ENCODE measurements at regions not wholly inside any gene's neighbourhood (a gene's known extent, or its start where the extent isn't known, plus 50 kb on each side); places are given as distances from the start of the nearest gene placed in this dataset.
"Not testable (repeated sequence)": the region's sequence is repeated elsewhere in the genome, so short reads cannot be mapped to it uniquely, and the experiment has no call there.

- DNase-seq (ENCODE audit: low read depth in 4 of 4, low spot score in 3 of 4), result no peak
Observed at GRCh38 chr10:80697926-80698325, 160.2 kb downstream of the SH2D4B start.

GRCh38 chr10:80699602-80700039 lies 161.9 kb downstream of the SH2D4B start:
- peak; percentile 63 to 68 (median 68) for DNase-seq (ENCODE audit: low read depth in 4 of 4, low spot score in 3 of 4)

GRCh38 chr10:80700252-80700651 lies 162.6 kb downstream of the SH2D4B start:
- DNase-seq (ENCODE audit: low read depth in 4 of 4, low spot score in 3 of 4), result no peak

GRCh38 chr10:80700760-80701444 lies 163.2 kb downstream of the SH2D4B start:
- no peak for DNase-seq (ENCODE audit: low read depth in 4 of 4, low spot score in 3 of 4)

- DNase-seq (ENCODE audit: low read depth in 4 of 4, low spot score in 3 of 4), result no peak
Observed at GRCh38 chr10:80701706-80702105, 164.0 kb downstream of the SH2D4B start.

GRCh38 chr10:80702143-80702542 lies 164.4 kb downstream of the SH2D4B start:
- peak in 1 of 4 donors; percentile 24 for DNase-seq (ENCODE audit: low read depth in 4 of 4, low spot score in 3 of 4)

GRCh38 chr10:80705899-80706298 lies 168.2 kb downstream of the SH2D4B start:
- DNase-seq (ENCODE audit: low read depth in 4 of 4, low spot score in 3 of 4), result no peak

- no peak for DNase-seq (ENCODE audit: low read depth in 4 of 4, low spot score in 3 of 4)
Observed at GRCh38 chr10:80708185-80708584, 170.5 kb downstream of the SH2D4B start.

- no peak for DNase-seq (ENCODE audit: low read depth in 4 of 4, low spot score in 3 of 4)
Observed at GRCh38 chr10:80708808-80709207, 171.1 kb downstream of the SH2D4B start.

GRCh38 chr10:80709866-80710265 lies 172.2 kb downstream of the SH2D4B start:
- no peak for DNase-seq (ENCODE audit: low read depth in 4 of 4, low spot score in 3 of 4)

- DNase-seq (ENCODE audit: low read depth in 4 of 4, low spot score in 3 of 4), result no peak
Observed at GRCh38 chr10:80713398-80713928, 175.8 kb downstream of the SH2D4B start.

GRCh38 chr10:80714566-80714965 lies 176.9 kb downstream of the SH2D4B start:
- DNase-seq (ENCODE audit: low read depth in 4 of 4, low spot score in 3 of 4), result no peak

- no peak for DNase-seq (ENCODE audit: low read depth in 4 of 4, low spot score in 3 of 4)
Observed at GRCh38 chr10:80718024-80718423, 180.3 kb downstream of the SH2D4B start.

GRCh38 chr10:80719935-80720334 lies 182.2 kb downstream of the SH2D4B start:
- DNase-seq (ENCODE audit: low read depth in 4 of 4, low spot score in 3 of 4), result no peak

GRCh38 chr10:80720549-80720948 lies 182.8 kb downstream of the SH2D4B start:
- DNase-seq (ENCODE audit: low read depth in 4 of 4, low spot score in 3 of 4), result no peak

GRCh38 chr10:80728354-80728753 lies 190.7 kb downstream of the SH2D4B start:
- not testable (repeated sequence) for DNase-seq (ENCODE audit: low read depth in 4 of 4, low spot score in 3 of 4)

GRCh38 chr10:80729896-80730295 lies 192.2 kb downstream of the SH2D4B start:
- DNase-seq (ENCODE audit: low read depth in 4 of 4, low spot score in 3 of 4), result no peak

- no peak for DNase-seq (ENCODE audit: low read depth in 4 of 4, low spot score in 3 of 4)
Observed at GRCh38 chr10:80730522-80730921, 192.8 kb downstream of the SH2D4B start.

GRCh38 chr10:80734589-80734988 lies 196.9 kb downstream of the SH2D4B start:
- DNase-seq (ENCODE audit: low read depth in 4 of 4, low spot score in 3 of 4), result no peak

GRCh38 chr10:80737209-80737608 lies 199.5 kb downstream of the SH2D4B start:
- no peak for DNase-seq (ENCODE audit: low read depth in 4 of 4, low spot score in 3 of 4)

GRCh38 chr10:80739328-80739727 lies 201.6 kb downstream of the SH2D4B start:
- no peak for DNase-seq (ENCODE audit: low read depth in 4 of 4, low spot score in 3 of 4)

- DNase-seq (ENCODE audit: low read depth in 4 of 4, low spot score in 3 of 4), result no peak
Observed at GRCh38 chr10:80739963-80740715, 202.4 kb downstream of the SH2D4B start.
